Mucosa of rectum (tissue), 2 donors: ENCODE measurements at regions not wholly inside any gene's neighbourhood (a gene's known extent, or its start where the extent isn't known, plus 50 kb on each side); places are given as distances from the start of the nearest gene placed in this dataset.
"Not testable (repeated sequence)": the region's sequence is repeated elsewhere in the genome, so short reads cannot be mapped to it uniquely, and the experiment has no call there.

ENCODE experiments used
- H3K27ac ChIP-seq, 2 donors: one replicate each; pipeline ENCODE4 v1.7.0; 2013; ENCODE audit warnings: inconsistent platforms in 2 of 2, low read depth in 2 of 2, low read length in 2 of 2
- H3K27me3 ChIP-seq, 2 donors: one replicate each; pipeline ENCODE4 v1.7.0; 2013; ENCODE audit warnings: low read length in 2 of 2; ENCODE audit not compliant: control insufficient read depth in 2 of 2, insufficient read depth in 2 of 2
- H3K36me3 ChIP-seq, 2 donors: one replicate each; pipeline ENCODE4 v1.7.0; 2013; ENCODE audit warnings: low read length in 2 of 2; ENCODE audit not compliant: control insufficient read depth in 2 of 2, insufficient read depth in 2 of 2
- H3K4me1 ChIP-seq, 2 donors: one replicate each; pipeline ENCODE4 v1.7.0; 2013; ENCODE audit warnings: low read length in 2 of 2, mild to moderate bottlenecking in 1 of 2; ENCODE audit not compliant: control insufficient read depth in 2 of 2, insufficient read depth in 2 of 2
- H3K4me3 ChIP-seq, 2 donors: one replicate each; pipeline ENCODE4 v1.7.0; 2013; ENCODE audit warnings: low read length in 2 of 2
- H3K9ac ChIP-seq, 2 donors: one replicate each; pipeline ENCODE4 v1.7.0; 2013; ENCODE audit warnings: low read length in 2 of 2, low read depth in 1 of 2, mild to moderate bottlenecking in 1 of 2
- H3K9me3 ChIP-seq, 2 donors: one replicate each; pipeline ENCODE4 v1.7.0; 2013; ENCODE audit warnings: low read length in 2 of 2; ENCODE audit not compliant: control insufficient read depth in 2 of 2
- donor health status: healthy.
- donor health status: Normal muscosa, but diverticular disease.

DNA sequence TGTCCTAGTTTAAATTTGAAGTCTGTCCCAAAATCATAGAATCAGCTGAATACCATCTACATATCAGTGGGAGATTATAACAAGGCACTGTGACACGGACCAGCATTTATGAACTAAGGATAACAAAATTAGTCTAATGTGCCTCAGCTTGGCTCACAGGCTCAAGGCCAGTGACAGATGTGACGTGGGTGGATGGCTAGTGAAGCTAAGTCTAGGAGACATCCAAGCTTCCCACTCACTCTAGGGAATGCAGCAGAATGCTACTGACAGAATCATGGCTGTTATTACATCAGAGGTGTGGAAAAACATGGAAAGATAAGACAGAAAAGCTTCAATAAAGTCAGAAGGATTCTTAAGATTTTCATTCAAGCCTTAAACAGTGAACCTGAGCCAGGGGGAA, 329.9 kb downstream of the NAF1 start:
- H3K9me3 ChIP-seq: no peaks in the 10 kb centered on the region
- H3K9ac ChIP-seq: no peak overlapping the region
- no peaks in the 10 kb centered on the region for H3K27me3 ChIP-seq
- no peaks in the 10 kb centered on the region for H3K36me3 ChIP-seq
- no peak overlapping the region for H3K27ac ChIP-seq
- H3K4me1 ChIP-seq: peaks cover 2 to 4% of the 10 kb centered on the region in 2 donors
- H3K4me3 ChIP-seq: no peak overlapping the region

DNA sequence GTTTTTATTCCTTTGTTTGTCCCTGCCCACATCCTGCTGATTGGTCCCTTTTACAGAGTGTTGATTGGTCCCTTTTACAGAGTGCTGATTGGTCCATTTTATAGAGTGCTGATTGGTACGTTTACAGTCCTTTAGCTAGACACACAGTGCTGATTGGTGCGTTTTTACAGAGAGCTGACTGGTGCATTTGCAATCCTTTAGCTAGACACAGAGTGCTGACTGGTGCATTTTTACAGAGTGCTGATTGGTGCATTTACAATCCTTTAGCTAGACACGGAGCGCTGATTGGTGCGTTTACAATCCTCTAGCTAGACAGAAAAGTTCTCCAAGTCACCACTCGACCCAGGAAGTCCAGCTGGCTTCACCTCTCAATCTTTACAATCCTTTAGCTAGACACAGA, 330.4 kb downstream of the NAF1 start:
- not testable (repeated sequence) for H3K9me3 ChIP-seq, H3K4me3 ChIP-seq, H3K9ac ChIP-seq, H3K36me3 ChIP-seq, H3K27ac ChIP-seq, H3K27me3 ChIP-seq, H3K4me1 ChIP-seq

DNA sequence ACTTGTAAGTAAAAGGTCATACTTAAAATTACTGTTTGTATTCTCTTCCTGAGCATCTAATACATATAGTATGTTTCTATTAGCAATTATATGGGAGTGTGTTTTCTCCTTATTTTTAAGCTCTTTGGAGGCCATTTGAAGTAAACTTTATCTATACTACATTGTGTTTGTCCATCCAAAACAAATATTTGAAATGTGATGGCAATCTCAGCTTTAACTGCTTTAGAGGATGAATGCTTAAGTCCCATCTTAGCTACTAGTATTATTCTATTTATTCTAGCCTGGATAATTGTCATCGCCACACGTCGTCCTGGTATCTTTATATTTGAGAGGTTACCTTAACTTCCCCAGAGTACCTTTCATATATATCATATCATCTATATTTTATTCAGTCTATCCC, 335.8 kb downstream of the NAF1 start:
- no peak overlapping the region for H3K27ac ChIP-seq
- no peaks in the 10 kb centered on the region for H3K9me3 ChIP-seq
- H3K27me3 ChIP-seq: no peaks in the 10 kb centered on the region

DNA sequence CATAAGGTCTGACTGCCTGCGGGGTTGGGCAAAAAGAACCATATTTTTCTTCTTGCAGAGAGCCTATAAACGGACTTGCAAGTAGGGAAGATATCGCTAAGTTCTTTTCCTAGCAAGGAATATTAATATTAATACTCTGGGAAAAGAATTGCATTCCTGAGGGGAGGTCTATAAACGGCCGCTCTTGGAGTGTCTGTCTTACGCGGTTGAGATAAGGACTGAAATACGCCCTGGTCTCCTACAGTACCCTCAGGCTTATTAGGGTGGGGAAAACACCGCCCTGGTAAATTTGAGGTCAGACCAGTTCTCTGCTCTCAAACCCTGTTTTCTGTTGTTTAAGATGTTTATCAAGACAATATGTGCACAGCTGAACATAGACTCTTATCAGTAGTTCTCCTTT, 349.3 kb downstream of the NAF1 start:
- not testable (repeated sequence) for H3K36me3 ChIP-seq, H3K27me3 ChIP-seq, H3K27ac ChIP-seq, H3K4me3 ChIP-seq, H3K9ac ChIP-seq, H3K4me1 ChIP-seq, H3K9me3 ChIP-seq

More for the DNA sequence above, 335.8 kb downstream of the NAF1 start:
- H3K9ac ChIP-seq: no peak overlapping the region
- H3K4me1 ChIP-seq: no peaks in the 10 kb centered on the region
- H3K4me3 ChIP-seq: no peak overlapping the region
- no peaks in the 10 kb centered on the region for H3K36me3 ChIP-seq

GRCh38 chr4:162804351-162804924, 362.3 kb downstream of the NAF1 start:
- H3K9ac ChIP-seq: no peak overlapping the region
- no peak overlapping the region for H3K4me3 ChIP-seq
- H3K9me3 ChIP-seq: no peaks in the 10 kb centered on the region
- H3K27me3 ChIP-seq: no peaks in the 10 kb centered on the region
- H3K36me3 ChIP-seq: no peaks in the 10 kb centered on the region
- no peaks in the 10 kb centered on the region for H3K4me1 ChIP-seq
- no peak overlapping the region for H3K27ac ChIP-seq

DNA sequence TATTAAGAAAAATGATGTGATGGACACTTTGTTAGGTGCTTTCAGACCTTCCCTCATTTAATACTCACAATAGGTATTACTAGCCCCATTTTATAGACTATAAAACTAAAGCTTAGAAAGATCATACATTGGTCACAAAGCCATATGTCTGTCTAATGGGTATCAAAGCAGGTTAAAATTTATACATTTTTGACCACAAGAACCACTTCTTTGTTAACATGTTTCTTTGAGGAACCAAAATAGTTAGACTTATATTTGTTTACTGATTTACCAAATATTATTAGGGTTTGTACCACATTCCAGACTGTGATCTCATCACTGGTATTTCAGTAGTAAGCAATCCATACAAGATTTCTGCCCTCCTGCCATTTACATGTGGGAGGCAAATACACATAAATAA, 363.3 kb downstream of the NAF1 start:
- Histone ChIP-seq H3K9ac (no peak overlapping the region), H3K27me3 (no peaks in the 10 kb centered on the region), H3K27ac (no peak overlapping the region), H3K9me3 (no peaks in the 10 kb centered on the region), H3K36me3 (no peaks in the 10 kb centered on the region), H3K4me3 (no peak overlapping the region), H3K4me1 (no peaks in the 10 kb centered on the region)

DNA sequence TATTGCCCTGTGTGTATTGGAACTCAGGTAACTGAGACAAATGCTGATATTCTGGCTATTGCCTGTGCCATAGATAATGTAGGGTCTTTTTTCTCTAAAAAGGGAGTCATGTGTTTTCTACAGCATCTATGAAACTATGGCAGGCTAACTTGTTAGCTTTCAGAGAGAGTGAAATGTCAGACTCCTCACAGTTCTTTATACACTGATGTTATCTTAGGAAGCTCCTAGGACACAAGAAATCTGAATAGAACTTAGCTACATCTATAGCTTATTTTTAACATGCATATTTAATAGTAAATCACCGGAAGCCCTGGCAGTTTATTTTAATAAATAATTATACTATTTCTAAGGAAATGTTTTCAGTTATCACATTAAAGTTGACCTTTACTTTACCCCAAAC, 369.6 kb downstream of the NAF1 start:
- Histone ChIP-seq H3K4me3 (no peak overlapping the region), H3K27ac (no peak overlapping the region), H3K9ac (no peak overlapping the region), H3K9me3 (no peaks in the 10 kb centered on the region), H3K36me3 (no peaks in the 10 kb centered on the region), H3K27me3 (no peaks in the 10 kb centered on the region), H3K4me1 (no peaks in the 10 kb centered on the region)

GRCh38 chr4:162793571-162793970, 373.1 kb downstream of the NAF1 start:
- H3K36me3 ChIP-seq: no peaks in the 10 kb centered on the region
- no peak overlapping the region for H3K4me3 ChIP-seq
- H3K27me3 ChIP-seq: no peaks in the 10 kb centered on the region
- H3K4me1 ChIP-seq: no peaks in the 10 kb centered on the region
- no peak overlapping the region for H3K9ac ChIP-seq
- no peaks in the 10 kb centered on the region for H3K9me3 ChIP-seq
- H3K27ac ChIP-seq: no peak overlapping the region

GRCh38 chr4:162793004-162793403, 373.7 kb downstream of the NAF1 start:
- Histone ChIP-seq H3K4me3 (no peak overlapping the region), H3K9me3 (no peaks in the 10 kb centered on the region), H3K4me1 (no peaks in the 10 kb centered on the region), H3K27me3 (no peaks in the 10 kb centered on the region), H3K9ac (no peak overlapping the region), H3K27ac (no peak overlapping the region), H3K36me3 (no peaks in the 10 kb centered on the region)

DNA sequence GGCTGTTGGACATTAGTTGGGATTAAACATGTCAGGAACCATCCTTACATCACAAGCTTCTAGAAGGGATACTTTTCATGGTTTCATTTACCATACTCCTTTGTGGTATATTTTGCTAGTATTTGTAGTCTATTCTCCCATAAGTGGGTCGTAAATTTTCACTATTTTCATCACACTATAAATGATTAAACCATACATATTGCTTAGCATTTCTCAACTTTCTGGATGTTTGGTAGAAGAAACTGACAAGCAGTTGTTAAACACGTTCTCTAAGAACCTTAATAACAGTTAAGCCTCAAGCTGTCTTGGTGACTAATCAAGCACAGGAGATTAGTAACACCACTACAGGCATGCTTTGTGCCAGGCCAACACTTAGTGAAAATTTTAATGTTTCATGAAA, 375.5 kb downstream of the NAF1 start:
- Histone ChIP-seq H3K27me3 (no peaks in the 10 kb centered on the region), H3K9ac (no peak overlapping the region), H3K27ac (no peak overlapping the region), H3K4me3 (no peak overlapping the region), H3K9me3 (no peaks in the 10 kb centered on the region), H3K36me3 (no peaks in the 10 kb centered on the region), H3K4me1 (no peaks in the 10 kb centered on the region)

- no peaks in the 10 kb centered on the region for H3K27me3 ChIP-seq
- no peaks in the 10 kb centered on the region for H3K4me1 ChIP-seq
- no peaks in the 10 kb centered on the region for H3K36me3 ChIP-seq
- no peak overlapping the region for H3K4me3 ChIP-seq
- no peak overlapping the region for H3K27ac ChIP-seq
- no peak overlapping the region for H3K9ac ChIP-seq
- no peaks in the 10 kb centered on the region for H3K9me3 ChIP-seq
Observed at GRCh38 chr4:162787120-162787519, 379.6 kb downstream of the NAF1 start.
